ENCODE measurements at regions not wholly inside any gene's neighbourhood (a gene's known extent, or its start where the extent isn't known, plus 50 kb on each side); places are given as distances from the start of the nearest gene placed in this dataset.

GRCh38 chr3:106678657-106679390 lies 698.4 kb upstream of the CCDC54 start:
- no peak overlapping the region for H3K27ac ChIP-seq (ENCODE audit: low read length)
- no peaks in the 10 kb centered on the region for H3K9me3 ChIP-seq (ENCODE audit: control insufficient read depth, low read length)
- H3K4me1 ChIP-seq (ENCODE audit: control insufficient read depth, insufficient read depth, low read length), result no peaks in the 10 kb centered on the region
- DNase-seq, result no peak
- intact Hi-C loops (cut with DNase I), result no loop called here
- 87% methylated on average over 12 of the region's 12 CpGs for WGBS
- ATAC-seq, result no peak
- no peak overlapping the region for H3K4me3 ChIP-seq (ENCODE audit: low read length)
- H3K27me3 ChIP-seq (ENCODE audit: control insufficient read depth, insufficient read depth), result no peaks in the 10 kb centered on the region

GRCh38 chr3:106683953-106684620 lies 693.2 kb upstream of the CCDC54 start:
- Histone ChIP-seq H3K4me3 (ENCODE audit: low read length) (no peak overlapping the region), H3K9me3 (ENCODE audit: control insufficient read depth, low read length) (no peaks in the 10 kb centered on the region), H3K4me1 (ENCODE audit: control insufficient read depth, insufficient read depth, low read length) (no peaks in the 10 kb centered on the region), H3K27me3 (ENCODE audit: control insufficient read depth, insufficient read depth) (no peaks in the 10 kb centered on the region), H3K27ac (ENCODE audit: low read length) (no peak overlapping the region)
- ATAC-seq (no peak), DNase-seq (no peak)
- intact Hi-C loops (cut with DNase I), result no loop called here

GRCh38 chr3:106685745-106686144 lies 691.5 kb upstream of the CCDC54 start:
- DNase-seq (no peak), ATAC-seq (no peak)
- no peak overlapping the region for H3K4me3 ChIP-seq (ENCODE audit: low read length)
- H3K27me3 ChIP-seq (ENCODE audit: control insufficient read depth, insufficient read depth), result no peaks in the 10 kb centered on the region
- H3K4me1 ChIP-seq (ENCODE audit: control insufficient read depth, insufficient read depth, low read length), result no peaks in the 10 kb centered on the region
- no peak overlapping the region for H3K27ac ChIP-seq (ENCODE audit: low read length)
- WGBS, result 87% methylated on average over 5 of the region's 5 CpGs
- no peaks in the 10 kb centered on the region for H3K9me3 ChIP-seq (ENCODE audit: control insufficient read depth, low read length)
- intact Hi-C loops (cut with DNase I), result no loop called here

- ATAC-seq, result no peak
Measured at GRCh38 chr3:106687905-106688304, 689.3 kb upstream of the CCDC54 start.

GRCh38 chr3:106688464-106688863 lies 688.8 kb upstream of the CCDC54 start:
- DNase-seq (peak in 1 of 3 donors; percentile 13), ATAC-seq (no peak)
- intact Hi-C loops (cut with DNase I), result no loop called here
- H3K4me3 ChIP-seq (ENCODE audit: low read length), result no peak overlapping the region
- WGBS, result 60% methylated on average over 2 of the region's 2 CpGs
- H3K27me3 ChIP-seq (ENCODE audit: control insufficient read depth, insufficient read depth), result no peaks in the 10 kb centered on the region
- H3K4me1 ChIP-seq (ENCODE audit: control insufficient read depth, insufficient read depth, low read length), result no peaks in the 10 kb centered on the region
- H3K27ac ChIP-seq (ENCODE audit: low read length), result no peak overlapping the region
- no peaks in the 10 kb centered on the region for H3K9me3 ChIP-seq (ENCODE audit: control insufficient read depth, low read length)

More at GRCh38 chr3:106687905-106688304, 689.3 kb upstream of the CCDC54 start:
- Histone ChIP-seq H3K27me3 (ENCODE audit: control insufficient read depth, insufficient read depth) (no peaks in the 10 kb centered on the region), H3K4me3 (ENCODE audit: low read length) (no peak overlapping the region), H3K9me3 (ENCODE audit: control insufficient read depth, low read length) (no peaks in the 10 kb centered on the region), H3K4me1 (ENCODE audit: control insufficient read depth, insufficient read depth, low read length) (no peaks in the 10 kb centered on the region), H3K27ac (ENCODE audit: low read length) (no peak overlapping the region)
- intact Hi-C loops (cut with DNase I), result no loop called here
- no peak for DNase-seq
- WGBS, result 89% methylated on average over 3 of the region's 3 CpGs

- DNase-seq (no peak), ATAC-seq (no peak)
- Histone ChIP-seq H3K27me3 (ENCODE audit: control insufficient read depth, insufficient read depth) (no peaks in the 10 kb centered on the region), H3K27ac (ENCODE audit: low read length) (no peak overlapping the region), H3K9me3 (ENCODE audit: control insufficient read depth, low read length) (no peaks in the 10 kb centered on the region), H3K4me3 (ENCODE audit: low read length) (no peak overlapping the region), H3K4me1 (ENCODE audit: control insufficient read depth, insufficient read depth, low read length) (no peaks in the 10 kb centered on the region)
- 74% methylated on average over 4 of the region's 4 CpGs for WGBS
- intact Hi-C loops (cut with DNase I), result no loop called here
Measured at GRCh38 chr3:106691476-106691875, 685.8 kb upstream of the CCDC54 start.

GRCh38 chr3:106692624-106693023 lies 684.6 kb upstream of the CCDC54 start:
- no peaks in the 10 kb centered on the region for H3K27me3 ChIP-seq (ENCODE audit: control insufficient read depth, insufficient read depth)
- no peaks in the 10 kb centered on the region for H3K4me1 ChIP-seq (ENCODE audit: control insufficient read depth, insufficient read depth, low read length)
- ATAC-seq (no peak), DNase-seq (no peak)
- no peaks in the 10 kb centered on the region for H3K9me3 ChIP-seq (ENCODE audit: control insufficient read depth, low read length)
- intact Hi-C loops (cut with DNase I), result no loop called here
- H3K4me3 ChIP-seq (ENCODE audit: low read length), result no peak overlapping the region
- WGBS, result 88% methylated on average over 3 of the region's 3 CpGs
- H3K27ac ChIP-seq (ENCODE audit: low read length), result no peak overlapping the region

- 91% methylated on average over 5 of the region's 5 CpGs for WGBS
- DNase-seq (no peak), ATAC-seq (no peak)
- Histone ChIP-seq H3K27ac (ENCODE audit: low read length) (no peak overlapping the region), H3K9me3 (ENCODE audit: control insufficient read depth, low read length) (no peaks in the 10 kb centered on the region), H3K27me3 (ENCODE audit: control insufficient read depth, insufficient read depth) (no peaks in the 10 kb centered on the region), H3K4me3 (ENCODE audit: low read length) (no peak overlapping the region), H3K4me1 (ENCODE audit: control insufficient read depth, insufficient read depth, low read length) (no peaks in the 10 kb centered on the region)
- intact Hi-C loops (cut with DNase I), result no loop called here
Measured at GRCh38 chr3:106699122-106699521, 678.1 kb upstream of the CCDC54 start.

- no peak for DNase-seq
- WGBS, result 86% methylated on average over 1 of the region's 1 CpG
Measured at GRCh38 chr3:106700981-106701380, 676.3 kb upstream of the CCDC54 start.

GRCh38 chr3:106703524-106703923 lies 673.7 kb upstream of the CCDC54 start:
- intact Hi-C loops (cut with DNase I), result no loop called here
- H3K4me1 ChIP-seq (ENCODE audit: control insufficient read depth, insufficient read depth, low read length), result no peaks in the 10 kb centered on the region
- H3K4me3 ChIP-seq (ENCODE audit: low read length), result no peak overlapping the region
- 91% methylated on average over 2 of the region's 2 CpGs for WGBS
- no peaks in the 10 kb centered on the region for H3K27me3 ChIP-seq (ENCODE audit: control insufficient read depth, insufficient read depth)
- H3K27ac ChIP-seq (ENCODE audit: low read length), result no peak overlapping the region
- no peak for ATAC-seq
- DNase-seq, result no peak
- no peaks in the 10 kb centered on the region for H3K9me3 ChIP-seq (ENCODE audit: control insufficient read depth, low read length)

More at GRCh38 chr3:106700981-106701380, 676.3 kb upstream of the CCDC54 start:
- H3K27ac ChIP-seq (ENCODE audit: low read length), result no peak overlapping the region
- H3K4me3 ChIP-seq (ENCODE audit: low read length), result no peak overlapping the region
- H3K9me3 ChIP-seq (ENCODE audit: control insufficient read depth, low read length), result no peaks in the 10 kb centered on the region
- no peak for ATAC-seq
- no peaks in the 10 kb centered on the region for H3K4me1 ChIP-seq (ENCODE audit: control insufficient read depth, insufficient read depth, low read length)
- no peaks in the 10 kb centered on the region for H3K27me3 ChIP-seq (ENCODE audit: control insufficient read depth, insufficient read depth)
- intact Hi-C loops (cut with DNase I), result no loop called here

- intact Hi-C loops (cut with DNase I), result no loop called here
- 93% methylated on average over 1 of the region's 1 CpG for WGBS
- no peaks in the 10 kb centered on the region for H3K9me3 ChIP-seq (ENCODE audit: control insufficient read depth, low read length)
- no peak overlapping the region for H3K4me3 ChIP-seq (ENCODE audit: low read length)
- ATAC-seq, result no peak
- no peak overlapping the region for H3K27ac ChIP-seq (ENCODE audit: low read length)
- no peak for DNase-seq
- no peaks in the 10 kb centered on the region for H3K4me1 ChIP-seq (ENCODE audit: control insufficient read depth, insufficient read depth, low read length)
- no peaks in the 10 kb centered on the region for H3K27me3 ChIP-seq (ENCODE audit: control insufficient read depth, insufficient read depth)
Measured at GRCh38 chr3:106707347-106707746, 669.9 kb upstream of the CCDC54 start.

Data from right cardiac atrium (tissue), 5 donors.